GM18498 (cell line): ENCODE measurements at regions not wholly inside any gene's neighbourhood (a gene's known extent, or its start where the extent isn't known, plus 50 kb on each side); places are given as distances from the start of the nearest gene placed in this dataset.
"Not testable (repeated sequence)": the region's sequence is repeated elsewhere in the genome, so short reads cannot be mapped to it uniquely, and the experiment has no call there.

Experiments used
- ATAC-seq: cut with Tn5 transposase; IDR thresholded peaks from one replicate; pipeline ENCODE4 v1.9.1; 2021; ENCODE audit warnings: mild to moderate bottlenecking, moderate library complexity; ENCODE audit not compliant: unreplicated experiment

- ATAC-seq: no peak
Measured at GRCh38 chr13:56528040-56528790, 612.5 kb upstream of the PRR20A start.

- no peak for ATAC-seq
Measured at GRCh38 chr13:56530096-56530495, 610.6 kb upstream of the PRR20A start.

GRCh38 chr13:56547921-56548320 lies 592.8 kb upstream of the PRR20A start:
- not testable (repeated sequence) for ATAC-seq

GRCh38 chr13:56558698-56559320 lies 581.9 kb upstream of the PRR20A start:
- ATAC-seq: no peak

GRCh38 chr13:56561327-56561726 lies 579.4 kb upstream of the PRR20A start:
- ATAC-seq: no peak

GRCh38 chr13:56563663-56564062 lies 577.1 kb upstream of the PRR20A start:
- ATAC-seq: no peak

GRCh38 chr13:56586976-56587375 lies 553.7 kb upstream of the PRR20A start:
- no peak for ATAC-seq

- no peak for ATAC-seq
Measured at GRCh38 chr13:56615572-56615971, 525.1 kb upstream of the PRR20A start.

- no peak for ATAC-seq
Measured at GRCh38 chr13:56622840-56623239, 517.9 kb upstream of the PRR20A start.

- ATAC-seq: not testable (repeated sequence)
Measured at GRCh38 chr13:56628886-56629285, 511.8 kb upstream of the PRR20A start.

GRCh38 chr13:56631060-56631459 lies 509.7 kb upstream of the PRR20A start:
- ATAC-seq: not testable (repeated sequence)

- no peak for ATAC-seq
Measured at GRCh38 chr13:56653043-56653442, 487.7 kb upstream of the PRR20A start.

GRCh38 chr13:56659041-56659471 lies 481.7 kb upstream of the PRR20A start:
- no peak for ATAC-seq

GRCh38 chr13:56670563-56670962 lies 470.2 kb upstream of the PRR20A start:
- no peak for ATAC-seq

GRCh38 chr13:56681404-56681803 lies 459.3 kb upstream of the PRR20A start:
- no peak for ATAC-seq

- no peak for ATAC-seq
Measured at GRCh38 chr13:56687131-56687530, 453.6 kb upstream of the PRR20A start.

GRCh38 chr13:56697011-56697410 lies 443.7 kb upstream of the PRR20A start:
- no peak for ATAC-seq

GRCh38 chr13:56700324-56700723 lies 440.4 kb upstream of the PRR20A start:
- ATAC-seq: no peak

GRCh38 chr13:56706485-56706884 lies 434.2 kb upstream of the PRR20A start:
- ATAC-seq: no peak

GRCh38 chr13:56713656-56714055 lies 427.1 kb upstream of the PRR20A start:
- no peak for ATAC-seq

- ATAC-seq: no peak
Measured at GRCh38 chr13:56718791-56719190, 421.9 kb upstream of the PRR20A start.

GRCh38 chr13:56720841-56721240 lies 419.9 kb upstream of the PRR20A start:
- no peak for ATAC-seq
